NCI-H2227 (cell line): ENCODE measurements at regions not wholly inside any gene's neighbourhood (a gene's known extent, or its start where the extent isn't known, plus 50 kb on each side); places are given as distances from the start of the nearest gene placed in this dataset.

Experiments used
- DNase-seq: peaks from one replicate; lab custom pipeline; 2025; ENCODE audit not compliant: unreplicated experiment; lab: John Stamatoyannopoulos, UW

DNA sequence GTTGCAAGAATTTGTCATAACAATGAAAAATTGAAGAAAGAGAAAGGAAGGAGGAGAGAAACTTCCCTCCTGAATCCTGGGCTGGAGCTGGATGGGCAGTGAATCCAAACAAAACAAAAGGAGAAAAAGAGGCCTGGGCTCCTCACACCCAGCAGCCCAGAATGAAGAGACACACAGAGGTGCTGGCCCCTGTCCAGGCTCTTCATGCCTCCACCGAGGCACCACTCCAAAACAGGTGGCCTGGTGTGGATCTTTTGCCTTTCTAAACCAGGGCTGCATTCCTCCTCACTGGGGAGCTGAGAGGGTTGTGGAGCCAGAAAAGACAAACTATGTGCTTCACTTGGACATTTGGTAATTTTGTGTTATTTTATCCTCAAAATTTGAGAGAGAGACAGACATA, 76.0 kb downstream of the FAM124B start:
- no peak for DNase-seq

GRCh38 chr2:224324604-224325003, 77.3 kb downstream of the FAM124B start:
- DNase-seq = no peak

GRCh38 chr2:224320660-224321059, 81.2 kb downstream of the FAM124B start:
- DNase-seq = no peak

GRCh38 chr2:224319750-224320149, 82.2 kb downstream of the FAM124B start:
- no peak for DNase-seq

GRCh38 chr2:224312741-224313140, 89.2 kb downstream of the FAM124B start:
- DNase-seq = no peak

DNA sequence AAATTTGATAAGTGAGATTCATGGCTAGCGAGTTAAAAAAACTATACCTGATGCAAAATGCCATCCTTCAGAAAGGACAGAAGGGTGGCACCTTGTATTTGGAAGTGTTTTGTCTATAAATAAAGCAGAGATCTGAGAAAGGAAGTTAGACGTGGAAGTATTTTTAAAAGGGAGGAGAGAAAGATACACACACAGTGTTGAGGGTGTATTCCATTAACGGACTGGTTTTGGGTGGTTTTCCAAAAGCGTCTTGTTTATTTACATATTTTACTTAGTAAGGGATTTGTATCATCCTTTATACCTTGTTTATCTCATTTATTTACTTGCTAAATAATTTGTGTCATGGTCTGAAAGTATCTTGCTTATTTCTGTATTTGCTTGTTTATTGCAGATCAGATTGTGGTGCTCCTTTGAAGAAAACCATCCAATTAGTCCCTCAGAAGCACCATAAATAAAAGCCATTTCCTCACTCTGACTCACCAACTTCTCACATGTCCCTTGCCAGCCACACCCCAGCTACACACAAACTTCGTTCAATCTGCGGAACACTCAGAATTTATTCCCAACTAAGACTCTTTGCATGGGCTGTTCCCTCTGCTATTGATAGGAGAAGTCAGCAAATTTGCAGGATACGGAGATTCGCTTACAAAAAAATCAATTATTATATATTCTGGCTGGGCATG, 90.8 kb downstream of the FAM124B start:
- DNase-seq = no peak

GRCh38 chr2:224309176-224309575, 92.7 kb downstream of the FAM124B start:
- no peak for DNase-seq

GRCh38 chr2:224308272-224308911, 93.5 kb downstream of the FAM124B start:
- DNase-seq = no peak

DNA sequence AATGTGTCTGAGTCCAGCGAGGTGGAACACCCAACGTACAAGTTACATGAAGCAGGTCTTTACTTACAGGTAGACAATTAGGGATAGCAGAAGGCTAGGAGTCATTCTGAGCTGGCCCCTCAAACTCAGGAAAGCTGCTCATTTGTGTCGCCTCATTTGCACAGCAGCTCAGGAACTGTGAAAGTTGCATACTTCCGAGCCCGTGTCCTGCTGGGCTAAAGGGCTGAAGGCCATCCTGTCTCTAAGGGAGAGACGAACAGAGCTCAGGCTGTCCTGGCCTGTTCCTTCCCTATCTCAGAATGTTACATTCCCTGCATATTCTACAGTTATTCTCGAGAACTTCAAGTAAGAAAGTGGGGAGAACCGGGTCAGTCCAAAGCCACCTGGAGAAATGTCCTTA, 99.0 kb downstream of the FAM124B start:
- no peak for DNase-seq

GRCh38 chr2:224293976-224294375, 107.9 kb downstream of the FAM124B start:
- no peak for DNase-seq

- no peak for DNase-seq
These were observed 114.4 kb downstream of the FAM124B start for GRCh38 chr2:224287531-224287930.

GRCh38 chr2:224286923-224287322, 115.0 kb downstream of the FAM124B start:
- DNase-seq = no peak

DNA sequence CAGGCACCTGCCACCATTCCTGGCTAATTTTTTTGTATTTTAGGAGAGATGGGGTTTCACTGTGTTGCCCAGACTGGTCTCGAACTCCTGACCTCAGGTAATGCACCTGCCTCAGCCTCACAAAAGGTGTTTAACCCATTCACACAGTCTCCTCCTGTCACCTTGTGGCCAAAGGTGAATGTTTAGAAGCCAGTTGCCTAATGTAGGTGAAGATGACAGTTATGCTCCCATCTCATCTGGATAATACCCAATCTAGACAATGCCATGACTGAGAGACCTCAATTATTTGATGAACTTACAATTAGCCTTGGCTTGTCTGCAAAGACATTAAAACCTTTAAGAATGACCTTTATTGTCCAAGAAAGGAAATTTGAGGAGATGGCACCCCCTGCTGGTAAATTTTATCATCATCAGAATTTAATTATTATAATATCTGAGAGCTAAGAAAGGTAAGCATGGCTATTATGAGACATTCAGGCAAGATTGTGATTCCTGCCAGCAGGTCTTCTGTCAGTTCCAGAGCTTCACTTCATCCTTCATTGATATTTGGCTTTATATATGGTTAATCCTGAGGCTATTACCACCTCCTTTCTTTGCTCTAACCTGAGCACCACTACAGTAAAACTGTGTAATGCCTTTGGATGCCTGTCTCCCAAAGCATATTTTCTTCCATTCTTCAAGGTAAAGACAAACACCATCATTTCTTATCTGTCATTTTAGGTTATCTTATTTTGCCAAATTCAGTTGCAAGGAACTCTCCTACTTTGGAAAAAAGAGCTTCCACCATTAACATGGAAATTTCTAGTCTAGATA, 117.6 kb downstream of the FAM124B start:
- DNase-seq = peak; percentile 65

GRCh38 chr2:224283466-224283965, 118.4 kb downstream of the FAM124B start:
- DNase-seq = no peak

DNA sequence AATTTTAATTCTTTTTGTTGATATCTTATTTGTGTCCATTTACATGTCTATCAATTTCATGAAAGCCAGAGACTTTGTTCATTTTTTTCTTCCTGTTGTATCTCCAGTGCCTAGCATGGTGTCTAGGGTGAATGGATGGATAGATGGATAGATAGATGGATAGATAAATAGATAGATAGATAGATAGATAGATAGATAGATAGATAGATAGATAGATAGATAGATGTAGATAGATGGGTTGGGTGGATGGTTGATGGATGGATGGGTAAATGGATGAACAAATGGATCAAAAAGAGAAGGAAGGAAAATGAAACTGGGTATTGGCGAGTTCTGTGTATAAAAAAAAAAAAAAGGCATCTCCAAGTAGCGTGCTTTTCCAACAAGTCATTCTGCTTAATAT, 120.5 kb downstream of the FAM124B start:
- DNase-seq = no peak

DNA sequence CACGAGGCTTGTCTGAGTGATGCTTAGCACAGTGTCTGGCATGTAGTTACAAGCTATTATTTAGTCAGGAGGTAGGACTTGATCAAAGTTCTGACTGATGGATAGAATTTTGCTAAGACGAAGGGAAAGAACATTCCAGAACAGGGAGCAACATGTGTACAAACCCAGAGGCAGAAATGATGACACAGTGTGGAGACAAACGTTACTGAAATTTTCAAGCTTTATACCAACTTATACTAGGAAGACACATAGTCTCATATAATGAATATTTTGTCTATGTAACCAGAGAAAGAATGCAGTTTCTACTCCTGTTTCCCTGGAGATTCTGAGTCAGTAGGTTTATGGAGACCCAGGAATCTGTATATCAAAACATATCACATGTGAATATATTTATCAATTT, 123.4 kb downstream of the FAM124B start:
- no peak for DNase-seq

DNA sequence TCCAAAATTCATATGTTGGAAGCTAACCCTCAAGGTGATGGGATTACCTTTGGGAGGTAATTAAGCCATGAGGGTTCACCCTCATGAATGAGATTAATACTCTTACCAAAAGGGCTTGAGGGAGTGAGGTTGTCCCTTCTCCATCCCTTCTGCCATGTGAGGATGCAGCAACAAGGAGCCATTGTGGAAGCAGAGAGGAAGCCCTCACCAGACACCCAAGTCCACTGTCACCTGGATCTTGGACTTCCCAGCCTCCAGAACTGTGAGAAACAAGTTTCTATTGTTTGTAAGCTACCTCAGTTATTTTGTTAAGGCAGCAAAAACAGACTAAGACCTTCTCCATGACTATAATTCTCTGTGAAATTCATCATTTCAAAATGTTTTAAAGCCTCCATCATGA, 125.7 kb downstream of the FAM124B start:
- no peak for DNase-seq

GRCh38 chr2:224272237-224272910, 129.5 kb downstream of the FAM124B start:
- no peak for DNase-seq

GRCh38 chr2:224271617-224272236, 130.2 kb downstream of the FAM124B start:
- DNase-seq = no peak

DNA sequence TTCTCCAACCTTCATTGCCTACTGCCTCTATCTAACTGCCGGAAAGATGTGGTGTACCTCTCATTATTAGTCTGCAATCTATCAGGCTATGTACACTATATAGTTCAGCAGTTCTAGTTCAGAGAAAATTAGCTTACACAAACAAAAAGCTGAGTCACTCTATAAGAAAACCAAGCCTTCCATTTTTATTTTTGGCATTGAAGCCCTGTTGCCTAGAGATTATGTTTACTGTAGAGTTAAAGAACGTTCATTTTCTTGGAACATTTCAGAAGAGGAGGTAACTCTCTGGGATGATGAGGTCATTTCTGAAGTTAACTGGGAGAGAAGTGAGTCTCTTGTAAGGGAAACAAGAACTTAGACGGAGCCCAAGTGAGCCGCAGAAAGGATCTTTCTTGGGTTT, 133.5 kb downstream of the FAM124B start:
- DNase-seq = no peak

DNA sequence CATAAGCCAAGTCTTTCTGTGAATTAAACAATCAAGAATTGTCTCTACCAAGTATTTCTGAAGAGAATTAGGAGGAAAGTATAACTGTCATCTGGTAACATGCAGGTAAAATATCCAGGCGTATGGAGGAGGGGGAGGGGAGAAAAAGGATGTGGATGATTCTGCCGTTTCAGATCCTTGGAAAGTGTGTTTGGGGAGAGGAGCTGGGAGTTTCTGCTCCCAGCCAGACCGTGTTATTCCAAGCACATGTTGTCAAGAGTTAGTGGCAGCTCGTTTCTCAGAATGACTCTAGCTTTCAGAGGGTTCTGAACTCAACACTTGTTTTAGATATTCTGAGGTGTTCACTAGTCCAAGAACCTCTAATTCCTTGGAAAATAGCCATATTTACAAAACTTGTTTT, 137.6 kb downstream of the FAM124B start:
- no peak for DNase-seq
